ENCODE measurements at regions not wholly inside any gene's neighbourhood (a gene's known extent, or its start where the extent isn't known, plus 50 kb on each side); places are given as distances from the start of the nearest gene placed in this dataset.

DNA sequence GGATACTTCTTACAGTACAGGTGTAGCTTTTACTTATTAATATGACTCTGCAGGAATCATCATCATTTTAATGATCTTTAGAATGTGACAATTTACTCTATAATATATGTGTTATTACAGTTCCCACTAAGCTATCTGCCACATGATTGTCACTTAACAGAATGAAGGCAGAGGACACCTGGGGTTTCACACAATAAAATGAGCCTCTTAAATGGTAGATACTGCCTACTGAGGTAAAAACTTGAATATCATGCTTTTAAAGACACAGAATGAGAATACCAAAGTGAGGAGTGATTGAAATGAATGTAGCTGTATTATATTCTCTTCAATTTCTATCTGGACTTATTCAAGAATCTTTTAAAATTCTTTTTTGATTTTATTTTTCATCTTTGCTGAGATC lies 1255.3 kb upstream of the LRRN3 start:
- TF ChIP-seq CTCF (IDR thresholded peaks at IDR 0.05; ENCODE audit: insufficient read depth, low read depth, low read length) = no peak

DNA sequence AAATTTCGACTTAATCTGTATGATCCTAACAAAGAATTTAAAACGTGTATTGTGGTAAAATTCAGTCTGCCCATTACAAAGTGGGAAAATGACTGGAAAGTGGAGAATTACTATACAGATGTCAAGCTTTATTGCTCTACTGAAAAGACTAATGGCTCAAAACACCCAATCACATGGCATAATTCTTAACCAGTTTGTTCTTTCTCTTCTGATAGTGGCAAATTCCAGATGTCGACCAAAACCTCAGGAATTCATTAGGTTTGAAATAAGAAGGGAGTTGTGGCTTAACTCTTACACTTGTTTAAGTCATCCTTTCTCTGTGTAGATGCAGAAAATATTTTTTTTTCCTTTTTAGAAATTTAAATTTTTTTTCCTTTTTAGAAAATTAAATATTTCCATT lies 1254.9 kb upstream of the LRRN3 start:
- TF ChIP-seq CTCF (IDR thresholded peaks at IDR 0.05; ENCODE audit: insufficient read depth, low read depth, low read length) = no peak
- H3K4me3 ChIP-seq (ENCODE audit: low read depth, low read length) = no peak overlapping the region
- DNase-seq (ENCODE audit: low read depth) = no peak

More for the DNA sequence above, 1255.3 kb upstream of the LRRN3 start:
- H3K4me3 ChIP-seq (ENCODE audit: low read depth, low read length) = no peak overlapping the region
- no peak for DNase-seq (ENCODE audit: low read depth)

DNA sequence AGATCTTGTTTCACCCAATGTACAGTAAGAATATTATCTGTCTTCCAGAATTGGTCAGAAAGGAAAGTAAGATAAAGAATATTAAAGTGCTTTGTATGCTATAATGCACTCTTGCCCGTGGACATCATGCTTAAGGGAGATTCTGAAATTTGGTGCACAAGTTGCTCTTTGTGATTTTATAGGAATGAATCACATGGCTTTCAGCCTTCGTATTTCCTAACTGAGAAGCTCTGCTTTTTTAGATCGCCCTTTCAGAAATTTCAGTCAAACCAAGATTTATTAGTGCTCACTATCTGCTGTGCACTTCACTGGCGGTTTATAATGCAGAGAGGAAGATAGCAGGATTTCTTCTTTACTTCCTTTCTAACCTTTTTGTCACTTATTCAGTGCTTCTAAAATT lies 1248.5 kb upstream of the LRRN3 start:
- H3K4me3 ChIP-seq (ENCODE audit: low read depth, low read length) = no peak overlapping the region
- DNase-seq (ENCODE audit: low read depth) = no peak
- no peak for TF ChIP-seq CTCF (IDR thresholded peaks at IDR 0.05; ENCODE audit: insufficient read depth, low read depth, low read length)

DNA sequence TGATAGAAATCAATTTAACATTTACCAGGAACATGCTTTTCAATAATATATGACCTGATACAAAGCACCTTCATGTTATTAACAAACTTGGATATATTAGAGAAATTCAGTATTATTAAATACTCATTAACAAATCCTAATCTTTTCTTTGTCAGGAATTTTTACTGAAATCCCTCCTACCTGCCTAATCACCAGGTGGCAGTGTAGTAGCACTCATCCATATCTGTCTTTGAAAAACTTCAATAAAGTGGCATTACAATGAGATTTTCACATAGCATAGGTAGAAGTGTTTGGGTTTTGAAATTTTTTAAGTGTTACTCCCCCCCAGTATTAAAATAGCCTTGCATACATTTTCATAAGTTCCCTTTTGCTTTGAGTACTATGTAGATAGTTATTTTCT lies 1246.6 kb upstream of the LRRN3 start:
- TF ChIP-seq CTCF (IDR thresholded peaks at IDR 0.05; ENCODE audit: insufficient read depth, low read depth, low read length) = no peak
- no peak overlapping the region for H3K4me3 ChIP-seq (ENCODE audit: low read depth, low read length)
- no peak for DNase-seq (ENCODE audit: low read depth)

DNA sequence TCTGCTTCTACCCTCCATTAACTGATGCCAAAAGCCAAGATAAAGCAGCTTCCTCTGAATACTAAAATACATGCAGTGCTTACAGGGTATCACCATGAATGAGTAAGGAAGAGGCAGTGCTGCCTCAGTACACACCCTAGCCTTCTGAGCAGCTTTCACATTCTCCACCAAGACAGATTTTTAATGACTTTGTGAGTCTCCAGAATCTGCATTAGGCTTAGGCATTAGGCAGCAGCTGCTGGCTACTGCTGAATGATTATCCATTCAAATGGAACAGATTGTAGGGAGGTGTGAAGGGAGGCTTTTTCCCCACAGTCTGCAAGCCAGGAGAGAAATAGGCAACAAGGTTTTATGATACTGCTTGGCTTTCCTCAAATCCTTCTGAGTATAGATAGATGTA lies 1226.7 kb upstream of the LRRN3 start:
- DNase-seq (ENCODE audit: low read depth) = no peak
- H3K4me3 ChIP-seq (ENCODE audit: low read depth, low read length) = no peak overlapping the region
- TF ChIP-seq CTCF (IDR thresholded peaks at IDR 0.05; ENCODE audit: insufficient read depth, low read depth, low read length) = no peak

DNA sequence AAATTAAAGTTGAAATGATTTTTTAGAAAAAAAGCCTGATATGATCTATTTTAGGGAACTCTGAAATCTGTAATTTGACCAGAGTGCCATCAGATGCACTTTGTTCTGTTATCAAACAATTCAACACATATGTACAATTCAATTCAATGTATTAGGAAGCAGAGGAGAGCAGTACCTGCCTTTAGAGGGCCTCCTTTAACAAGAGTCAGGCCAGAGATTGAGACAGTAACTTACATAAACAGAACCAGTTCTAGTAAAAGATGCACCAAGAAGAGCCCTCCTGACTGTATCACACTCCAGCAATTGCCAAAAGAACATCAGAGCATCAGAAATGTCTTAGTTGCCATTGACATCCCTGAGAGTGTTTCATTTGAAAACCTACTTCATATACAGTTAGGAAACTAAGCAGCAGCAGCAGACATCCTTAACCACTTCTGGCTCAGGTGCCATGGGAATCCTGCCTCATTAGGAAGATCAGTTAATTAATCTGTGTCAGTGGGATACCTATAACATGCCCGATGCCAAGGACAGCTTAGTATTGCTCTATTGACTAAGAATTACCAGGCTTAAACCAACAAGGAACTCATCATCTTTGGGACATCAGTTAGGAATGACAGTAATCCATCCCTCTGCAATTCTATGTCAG lies 1222.6 kb upstream of the LRRN3 start:
- no peak for TF ChIP-seq CTCF (IDR thresholded peaks at IDR 0.05; ENCODE audit: insufficient read depth, low read depth, low read length)
- no peak overlapping the region for H3K4me3 ChIP-seq (ENCODE audit: low read depth, low read length)
- no peak for DNase-seq (ENCODE audit: low read depth)

DNA sequence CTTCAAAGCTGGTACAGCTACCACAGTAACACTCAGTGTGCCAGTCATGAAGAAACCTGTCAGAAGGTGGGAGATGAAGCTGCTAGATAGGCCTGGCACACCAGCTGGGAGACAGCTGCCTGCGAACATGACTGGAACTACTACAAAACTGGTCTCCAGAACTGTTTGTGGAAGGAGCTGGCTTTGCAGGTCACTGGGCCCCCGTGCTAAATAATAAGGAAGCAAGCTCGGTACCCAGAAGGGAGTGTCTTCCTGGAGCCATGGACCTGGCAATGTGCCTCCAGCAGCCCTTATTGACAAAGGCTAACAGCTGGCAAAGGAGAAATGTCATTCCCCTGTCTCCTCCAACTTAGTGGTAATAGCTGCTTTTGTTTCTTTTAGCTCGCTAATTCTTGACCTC lies 1217.6 kb upstream of the LRRN3 start:
- no peak overlapping the region for H3K4me3 ChIP-seq (ENCODE audit: low read depth, low read length)
- no peak for DNase-seq (ENCODE audit: low read depth)
- TF ChIP-seq CTCF (IDR thresholded peaks at IDR 0.05; ENCODE audit: insufficient read depth, low read depth, low read length) = no peak
